Gastroesophageal sphincter (tissue), 4 donors: ENCODE measurements at regions not wholly inside any gene's neighbourhood (a gene's known extent, or its start where the extent isn't known, plus 50 kb on each side); places are given as distances from the start of the nearest gene placed in this dataset.

ENCODE experiments used
- ATAC-seq: fragments of 150-250 bp; one replicate; pipeline ENCODE4 v1.9.1; 2016; ENCODE audit warnings: mild to moderate bottlenecking, moderate library complexity
- H3K27ac ChIP-seq, 4 donors: fragments of 200-600 bp; sonication (generic) in 3 of 4; 1 replicate in 3 of 4; 2 replicates in 1 of 4; pipeline ENCODE4 v1.5.1; 2016 to 2019
- H3K27me3 ChIP-seq: fragments of 200-600 bp; sonication (generic); one replicate; pipeline ENCODE4 v1.5.1; 2019
- H3K36me3 ChIP-seq, 2 donors: fragments of 200-600 bp; sonication (generic); one replicate each; pipeline ENCODE4 v1.5.1; 2019; ENCODE audit warnings: control low read depth in 1 of 2
- H3K4me1 ChIP-seq, 3 donors: fragments of 200-600 bp; sonication (generic); 1 replicate in 2 of 3; 2 replicates in 1 of 3; pipeline ENCODE4 v1.5.1; 2016 to 2019; ENCODE audit warnings: control low read depth in 2 of 3
- H3K4me3 ChIP-seq, 2 donors: fragments of 200-600 bp; sonication (generic); one replicate each; pipeline ENCODE4 v1.5.1; 2019; ENCODE audit warnings: mild to moderate bottlenecking in 1 of 2, moderate library complexity in 1 of 2
- H3K9me3 ChIP-seq, 3 donors: fragments of 200-600 bp; sonication (generic); one replicate each; pipeline ENCODE4 v1.5.1; 2017 to 2019; ENCODE audit warnings: control low read depth in 2 of 3
- CTCF ChIP-seq, 4 experiments: fragments of 200-600 bp in 2 of 4; fragments of 450-650 bp in 2 of 4; sonication (generic) in 1 of 4; IDR thresholded peaks; one replicate each; pipeline ENCODE4 v1.5.1; 2017 to 2019; ENCODE audit warnings: antibody characterized with exemption in 4 of 4, mild to moderate bottlenecking in 2 of 4, moderate library complexity in 2 of 4
- EP300 ChIP-seq: sonication (generic); formaldehyde crosslinking; IDR thresholded peaks from one replicate; pipeline ENCODE4 v1.6.1; 2017; ENCODE audit warnings: antibody characterized with exemption, mild to moderate bottlenecking
- POLR2A ChIP-seq, 2 donors: fragments of 450-650 bp; IDR thresholded peaks; one replicate each; pipeline ENCODE4 v1.6.1; 2017; ENCODE audit warnings: antibody characterized with exemption in 2 of 2, mild to moderate bottlenecking in 2 of 2, moderate library complexity in 1 of 2
- POLR2AphosphoS5 ChIP-seq: sonication (generic); formaldehyde crosslinking; IDR thresholded peaks from one replicate; pipeline ENCODE4 v1.6.1; 2017; ENCODE audit warnings: antibody characterized with exemption
- WGBS, 2 donors: methylation state at CpG; one replicate each; pipeline ENCODE4 v1.1.5; 2018; ENCODE audit warnings: low coverage in 1 of 2; 5-methylcytosine and 5-hydroxymethylcytosine counted together

DNA sequence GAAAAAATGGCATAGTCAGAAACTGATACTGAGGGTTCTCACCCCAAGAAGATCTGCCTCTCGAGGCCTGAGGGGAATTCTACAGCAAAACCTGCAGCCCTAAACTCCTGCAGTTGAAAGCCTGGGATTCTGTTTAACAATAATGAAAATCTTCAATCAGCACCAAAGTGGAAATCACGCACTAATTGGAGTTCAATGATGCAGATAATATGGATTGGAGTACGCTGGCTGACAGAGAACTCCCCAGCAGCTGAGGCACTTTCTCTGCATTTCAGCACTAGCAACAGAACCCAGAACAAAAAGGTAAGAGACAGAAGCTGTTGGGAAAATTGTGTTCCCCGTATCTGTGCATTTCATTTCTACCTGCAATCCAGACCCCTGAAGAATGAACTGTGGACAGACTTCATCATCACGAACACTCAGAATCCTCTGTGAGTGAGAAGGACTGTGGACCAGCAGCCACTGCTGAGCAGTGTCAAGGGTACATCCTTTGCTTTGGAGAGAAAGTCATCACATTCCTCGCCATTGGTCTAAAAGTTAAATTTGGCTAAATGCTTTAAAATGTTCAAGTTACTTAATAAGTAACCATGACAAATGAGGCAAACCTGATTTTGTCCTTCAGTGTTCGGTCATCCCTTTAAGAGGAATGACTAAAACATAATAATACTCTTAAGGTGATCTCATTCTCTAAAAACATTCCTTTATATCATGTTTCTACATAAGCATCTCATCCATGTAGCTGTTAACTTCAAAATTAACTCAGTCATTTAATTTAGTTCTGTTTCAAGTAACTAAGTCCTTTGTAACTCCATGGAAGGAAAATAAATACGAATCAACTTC is 126.1 kb downstream of the GAS1 start:
- Histone ChIP-seq H3K27me3 (no peaks in the 10 kb centered on the region), H3K36me3 (no peaks in the 10 kb centered on the region), H3K4me3 (no peak overlapping the region), H3K27ac (no peak overlapping the region), H3K4me1 (peaks cover 0 to 16% (median 0%) of the 10 kb centered on the region in 3 donors), H3K9me3 (no peaks in the 10 kb centered on the region)
- ATAC-seq, result peak; percentile 39
- WGBS, 2 donors, result 49 to 69% methylated on average over 6 to 8 of the region's 8 CpGs
- TF ChIP-seq POLR2A (IDR thresholded peaks at IDR 0.05), result no peak
- no peak for TF ChIP-seq CTCF (IDR thresholded peaks at IDR 0.05)
- no peak for TF ChIP-seq POLR2AphosphoS5
- no peak for TF ChIP-seq EP300

DNA sequence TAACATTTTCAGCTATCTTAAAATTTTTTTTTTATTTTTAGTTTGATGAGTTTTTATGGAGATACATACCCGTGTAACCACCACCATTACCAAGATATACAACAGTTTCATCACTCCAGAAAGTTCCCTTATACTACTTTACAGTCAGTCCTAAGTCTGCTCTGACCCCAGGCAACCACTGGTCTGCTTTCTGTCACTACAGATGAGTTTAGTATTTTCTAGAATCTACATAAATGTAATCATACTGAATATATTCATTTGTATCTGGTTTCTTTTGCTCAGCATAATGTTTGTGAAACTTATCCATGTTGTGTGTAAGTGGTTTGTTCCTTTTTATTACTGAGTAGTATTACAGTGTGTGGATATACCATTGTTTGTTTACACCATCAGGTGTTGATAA is 127.8 kb downstream of the GAS1 start:
- no peak overlapping the region for H3K27ac ChIP-seq
- ATAC-seq, result no peak
- H3K27me3 ChIP-seq, result no peaks in the 10 kb centered on the region
- H3K4me1 ChIP-seq, result peaks cover 0 to 16% (median 0%) of the 10 kb centered on the region in 3 donors
- WGBS, 2 donors, result 75 to 100% methylated on average over 1 of the region's 1 CpG
- no peak overlapping the region for H3K4me3 ChIP-seq
- H3K36me3 ChIP-seq, result no peaks in the 10 kb centered on the region
- no peaks in the 10 kb centered on the region for H3K9me3 ChIP-seq
- TF ChIP-seq POLR2AphosphoS5 (no peak), EP300 (no peak), POLR2A (IDR thresholded peaks at IDR 0.05) (no peak), CTCF (IDR thresholded peaks at IDR 0.05) (no peak)

DNA sequence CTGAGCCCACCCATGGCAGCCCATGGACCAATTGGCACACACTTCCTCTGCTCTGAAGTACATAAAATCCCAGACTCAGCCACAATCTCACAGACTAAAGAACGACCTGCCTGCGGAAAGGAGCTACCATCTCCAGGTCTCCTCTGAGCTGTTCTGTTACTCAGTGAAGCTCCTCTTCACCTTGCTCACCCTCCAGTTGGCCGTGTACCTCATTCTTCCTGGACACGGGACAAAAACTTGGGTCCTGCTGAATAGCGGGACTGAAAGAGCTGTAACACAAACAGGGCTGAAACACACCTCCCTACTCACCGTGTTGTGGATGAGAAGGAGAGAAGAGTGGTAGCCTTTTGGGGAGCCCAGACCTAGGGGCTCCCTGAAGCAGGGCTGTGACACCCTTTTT is 128.7 kb downstream of the GAS1 start:
- Histone ChIP-seq H3K27me3 (no peaks in the 10 kb centered on the region), H3K27ac (no peak overlapping the region), H3K9me3 (no peaks in the 10 kb centered on the region), H3K4me1 (peaks cover 0 to 16% (median 0%) of the 10 kb centered on the region in 3 donors), H3K4me3 (no peak overlapping the region), H3K36me3 (no peaks in the 10 kb centered on the region)
- 96% methylated on average over 3 of the region's 6 CpGs; no CpG with 5 or more reads in 1 of the 2 donors for WGBS, 2 donors
- TF ChIP-seq CTCF (IDR thresholded peaks at IDR 0.05) (no peak), POLR2A (IDR thresholded peaks at IDR 0.05) (no peak), POLR2AphosphoS5 (no peak), EP300 (no peak)
- no peak for ATAC-seq

- H3K4me1 ChIP-seq, result peaks cover 0 to 10% (median 0%) of the 10 kb centered on the region in 3 donors
- no peak overlapping the region for H3K27ac ChIP-seq
- H3K4me3 ChIP-seq, result no peak overlapping the region
- H3K27me3 ChIP-seq, result no peaks in the 10 kb centered on the region
- no peaks in the 10 kb centered on the region for H3K9me3 ChIP-seq
- ATAC-seq, result no peak
- 93 to 95% methylated on average over 2 to 4 of the region's 5 CpGs for WGBS, 2 donors
- no peaks in the 10 kb centered on the region for H3K36me3 ChIP-seq
- TF ChIP-seq POLR2A (IDR thresholded peaks at IDR 0.05), result no peak
- TF ChIP-seq POLR2AphosphoS5, result no peak
- TF ChIP-seq CTCF (IDR thresholded peaks at IDR 0.05), result no peak
- TF ChIP-seq EP300, result no peak
Measured at GRCh38 chr9:86816868-86817267, 130.4 kb downstream of the GAS1 start.

DNA sequence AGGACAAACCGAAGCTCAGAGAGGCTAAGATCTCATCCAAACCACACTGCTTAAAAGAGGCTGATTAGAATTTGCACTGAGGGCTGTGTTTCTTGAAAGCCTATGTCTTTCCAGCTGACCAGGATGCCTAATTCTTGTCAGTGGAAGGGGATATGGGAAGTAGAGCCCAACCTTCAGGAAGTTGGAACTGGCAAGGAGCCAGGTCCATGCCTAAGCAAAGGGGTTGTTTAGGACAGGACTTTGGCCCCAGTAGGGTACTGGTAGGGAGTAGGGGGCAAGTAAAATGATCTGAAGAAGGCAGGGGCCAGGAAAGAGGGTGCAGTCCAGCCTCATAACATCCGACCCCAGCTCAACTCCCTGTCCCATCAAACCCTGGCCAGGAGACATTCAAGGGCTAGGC is 130.9 kb downstream of the GAS1 start:
- peaks cover 0 to 5% (median 0%) of the 10 kb centered on the region in 3 donors for H3K4me1 ChIP-seq
- TF ChIP-seq CTCF (IDR thresholded peaks at IDR 0.05), result no peak
- TF ChIP-seq POLR2AphosphoS5, result no peak
- TF ChIP-seq EP300, result no peak
- TF ChIP-seq POLR2A (IDR thresholded peaks at IDR 0.05), result no peak
- no peaks in the 10 kb centered on the region for H3K27me3 ChIP-seq
- no peaks in the 10 kb centered on the region for H3K36me3 ChIP-seq
- no peak for ATAC-seq
- no peak overlapping the region for H3K4me3 ChIP-seq
- no peak overlapping the region for H3K27ac ChIP-seq
- no peaks in the 10 kb centered on the region for H3K9me3 ChIP-seq
- 79 to 90% methylated on average over 2 of the region's 2 CpGs for WGBS, 2 donors
